Activated T-cell treated with anti-CD3 and anti-CD28 coated beads for 1 hour (primary cell): ENCODE measurements at regions not wholly inside any gene's neighbourhood (a gene's known extent, or its start where the extent isn't known, plus 50 kb on each side); places are given as distances from the start of the nearest gene placed in this dataset.

Experiments used
- DNase-seq: peaks from one replicate; pipeline ENCODE4 v3.0.0-alpha.2; 2020; ENCODE audit warnings: low read depth

- DNase-seq = no peak
Observed at GRCh38 chr13:74476365-74476764, 342.2 kb upstream of the KLF12 start.

GRCh38 chr13:74466864-74467263 is 332.7 kb upstream of the KLF12 start:
- DNase-seq = no peak

GRCh38 chr13:74466020-74466419 is 331.8 kb upstream of the KLF12 start:
- DNase-seq = no peak

- DNase-seq = no peak
Observed at GRCh38 chr13:74465271-74465670, 331.1 kb upstream of the KLF12 start.

GRCh38 chr13:74464670-74465069 is 330.5 kb upstream of the KLF12 start:
- no peak for DNase-seq

GRCh38 chr13:74461011-74461410 is 326.8 kb upstream of the KLF12 start:
- DNase-seq = no peak

GRCh38 chr13:74452881-74453280 is 318.7 kb upstream of the KLF12 start:
- no peak for DNase-seq

GRCh38 chr13:74452176-74452575 is 318.0 kb upstream of the KLF12 start:
- DNase-seq = no peak

GRCh38 chr13:74450964-74451363 is 316.8 kb upstream of the KLF12 start:
- no peak for DNase-seq

- no peak for DNase-seq
Observed at GRCh38 chr13:74450525-74450845, 316.3 kb upstream of the KLF12 start.

GRCh38 chr13:74449811-74450524 is 315.8 kb upstream of the KLF12 start:
- no peak for DNase-seq

GRCh38 chr13:74444864-74445479 is 310.8 kb upstream of the KLF12 start:
- DNase-seq = no peak

GRCh38 chr13:74444161-74444571 is 310.0 kb upstream of the KLF12 start:
- no peak for DNase-seq

GRCh38 chr13:74443631-74444030 is 309.4 kb upstream of the KLF12 start:
- DNase-seq = no peak

GRCh38 chr13:74442751-74443150 is 308.5 kb upstream of the KLF12 start:
- DNase-seq = no peak

- DNase-seq = no peak
Observed at GRCh38 chr13:74438901-74439300, 304.7 kb upstream of the KLF12 start.

GRCh38 chr13:74434782-74435181 is 300.6 kb upstream of the KLF12 start:
- no peak for DNase-seq

GRCh38 chr13:74424455-74424854 is 290.3 kb upstream of the KLF12 start:
- no peak for DNase-seq

GRCh38 chr13:74423434-74423833 is 289.2 kb upstream of the KLF12 start:
- no peak for DNase-seq

GRCh38 chr13:74414458-74414857 is 280.3 kb upstream of the KLF12 start:
- no peak for DNase-seq

GRCh38 chr13:74413482-74413881 is 279.3 kb upstream of the KLF12 start:
- no peak for DNase-seq

- no peak for DNase-seq
Observed at GRCh38 chr13:74409551-74409950, 275.3 kb upstream of the KLF12 start.

- DNase-seq = no peak
Observed at GRCh38 chr13:74406420-74406819, 272.2 kb upstream of the KLF12 start.

GRCh38 chr13:74398599-74398998 is 264.4 kb upstream of the KLF12 start:
- no peak for DNase-seq
